ENCODE measurements at regions not wholly inside any gene's neighbourhood (a gene's known extent, or its start where the extent isn't known, plus 50 kb on each side); places are given as distances from the start of the nearest gene placed in this dataset.

GRCh38 chrX:121307449-121307848, 260.0 kb downstream of the GLUD2 start:
- no peaks in the 10 kb centered on the region for H3K27me3 ChIP-seq (replicated peaks; ENCODE audit: insufficient read depth)
- no peak overlapping the region for H3K27ac ChIP-seq
- intact Hi-C loops (cut with DNase I), result no loop called here
- H3K36me3 ChIP-seq, result no peaks in the 10 kb centered on the region
- 53% methylated on average over 3 of the region's 3 CpGs for WGBS
- no peak for TF ChIP-seq POLR2A (IDR thresholded peaks at IDR 0.05)
- TF ChIP-seq POLR2AphosphoS5 (IDR thresholded peaks at IDR 0.05), result no peak
- no peak for TF ChIP-seq CTCF (IDR thresholded peaks at IDR 0.05)
- H3K4me3 ChIP-seq, result no peak overlapping the region
- no peak for DNase-seq (ENCODE audit: low spot score)
- H3K9me3 ChIP-seq, result no peaks in the 10 kb centered on the region
- H3K4me1 ChIP-seq (replicated peaks), result no peaks in the 10 kb centered on the region

DNA sequence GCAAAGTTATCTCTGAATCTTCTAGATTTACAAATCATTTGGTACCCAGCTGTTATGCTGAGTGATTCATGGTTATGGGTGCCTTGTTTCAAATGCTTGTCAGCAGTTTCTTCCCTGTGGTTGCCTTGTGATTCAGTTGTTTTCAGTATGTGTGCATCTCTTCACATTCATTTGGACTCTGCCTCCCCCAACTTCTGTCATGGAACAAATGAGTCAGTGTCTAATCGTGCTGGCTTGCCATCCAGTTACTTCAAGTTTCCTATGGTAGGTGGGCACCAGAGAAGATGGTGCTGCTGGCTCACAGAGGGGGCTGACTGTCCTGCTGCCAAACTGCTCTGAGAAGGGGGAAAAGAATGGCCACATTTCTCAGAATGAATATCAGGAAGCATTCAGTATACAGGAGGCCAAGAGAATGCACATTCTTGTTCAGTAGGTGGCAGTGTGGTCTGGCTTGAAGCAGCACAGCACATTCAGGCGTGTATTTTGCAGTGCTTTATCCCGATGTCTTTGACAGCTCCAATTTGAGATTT, 260.9 kb downstream of the GLUD2 start:
- H3K4me3 ChIP-seq, result no peak overlapping the region
- DNase-seq (ENCODE audit: low spot score), result no peak
- H3K27me3 ChIP-seq (replicated peaks; ENCODE audit: insufficient read depth), result no peaks in the 10 kb centered on the region
- H3K27ac ChIP-seq, result no peak overlapping the region
- TF ChIP-seq CTCF (IDR thresholded peaks at IDR 0.05) (no peak), POLR2A (IDR thresholded peaks at IDR 0.05) (no peak), POLR2AphosphoS5 (IDR thresholded peaks at IDR 0.05) (no peak)
- no peaks in the 10 kb centered on the region for H3K4me1 ChIP-seq (replicated peaks)
- no peaks in the 10 kb centered on the region for H3K9me3 ChIP-seq
- intact Hi-C loops (cut with DNase I), result no loop called here
- WGBS, result 24% methylated on average over 3 of the region's 3 CpGs
- H3K36me3 ChIP-seq, result no peaks in the 10 kb centered on the region

DNA sequence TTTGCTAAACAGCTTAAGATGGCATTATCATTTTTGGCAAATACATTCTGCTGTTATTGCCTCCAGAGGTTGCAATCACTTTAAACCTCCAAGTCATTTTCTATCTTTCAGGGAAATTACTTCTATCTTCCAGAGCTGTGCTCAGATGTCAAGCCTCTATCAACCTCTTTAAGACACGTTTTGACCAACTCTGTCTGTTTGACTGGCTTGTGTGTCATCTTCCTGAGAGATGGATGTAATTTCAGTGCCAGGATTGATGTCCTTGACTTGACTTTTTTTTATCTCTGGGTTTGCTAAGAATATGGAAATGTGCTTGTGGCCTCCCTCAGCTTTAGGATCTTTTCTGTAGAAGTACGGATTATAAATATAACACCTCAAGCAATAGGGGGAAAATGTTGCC, 263.4 kb downstream of the GLUD2 start:
- no peaks in the 10 kb centered on the region for H3K36me3 ChIP-seq
- no peaks in the 10 kb centered on the region for H3K27me3 ChIP-seq (replicated peaks; ENCODE audit: insufficient read depth)
- DNase-seq (ENCODE audit: low spot score), result no peak
- intact Hi-C loops (cut with DNase I), result no loop called here
- no peaks in the 10 kb centered on the region for H3K9me3 ChIP-seq
- no peak overlapping the region for H3K27ac ChIP-seq
- 73% methylated on average over 2 of the region's 2 CpGs for WGBS
- TF ChIP-seq CTCF (IDR thresholded peaks at IDR 0.05) (no peak), POLR2A (IDR thresholded peaks at IDR 0.05) (no peak), POLR2AphosphoS5 (IDR thresholded peaks at IDR 0.05) (no peak)
- no peak overlapping the region for H3K4me3 ChIP-seq
- H3K4me1 ChIP-seq (replicated peaks), result no peaks in the 10 kb centered on the region

DNA sequence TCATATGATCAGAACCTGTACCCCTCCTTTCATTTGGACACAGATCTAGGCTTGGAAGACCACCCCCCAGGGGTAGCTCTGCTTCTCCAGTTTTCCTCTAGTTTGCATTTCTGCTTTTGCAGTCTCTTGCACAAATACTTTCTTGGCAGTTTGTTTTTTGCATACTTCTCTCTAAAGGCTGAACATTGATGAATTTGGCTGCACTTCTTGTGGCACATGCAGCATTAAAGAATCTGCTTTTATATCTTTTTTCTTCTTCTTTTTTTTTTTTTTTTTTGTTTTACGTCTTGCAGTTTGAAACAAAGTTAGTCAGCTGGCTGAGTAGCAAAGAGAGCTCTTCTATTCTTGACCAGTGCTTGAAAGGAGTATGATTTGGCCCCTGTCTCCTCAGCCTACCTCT, 273.0 kb downstream of the GLUD2 start:
- no peaks in the 10 kb centered on the region for H3K36me3 ChIP-seq
- no peak overlapping the region for H3K27ac ChIP-seq
- no peak for TF ChIP-seq POLR2A (IDR thresholded peaks at IDR 0.05)
- TF ChIP-seq CTCF (IDR thresholded peaks at IDR 0.05), result no peak
- no peak for TF ChIP-seq POLR2AphosphoS5 (IDR thresholded peaks at IDR 0.05)
- H3K9me3 ChIP-seq, result no peaks in the 10 kb centered on the region
- no peaks in the 10 kb centered on the region for H3K27me3 ChIP-seq (replicated peaks; ENCODE audit: insufficient read depth)
- no peaks in the 10 kb centered on the region for H3K4me1 ChIP-seq (replicated peaks)
- no peak for DNase-seq (ENCODE audit: low spot score)
- intact Hi-C loops (cut with DNase I), result no loop called here
- 54% methylated on average over 1 of the region's 1 CpG for WGBS
- no peak overlapping the region for H3K4me3 ChIP-seq

GRCh38 chrX:121322159-121322558, 274.7 kb downstream of the GLUD2 start:
- no peaks in the 10 kb centered on the region for H3K27me3 ChIP-seq (replicated peaks; ENCODE audit: insufficient read depth)
- TF ChIP-seq CTCF (IDR thresholded peaks at IDR 0.05) (no peak), POLR2AphosphoS5 (IDR thresholded peaks at IDR 0.05) (no peak), POLR2A (IDR thresholded peaks at IDR 0.05) (no peak)
- no peaks in the 10 kb centered on the region for H3K4me1 ChIP-seq (replicated peaks)
- intact Hi-C loops (cut with DNase I), result no loop called here
- H3K36me3 ChIP-seq, result no peaks in the 10 kb centered on the region
- no peaks in the 10 kb centered on the region for H3K9me3 ChIP-seq
- no peak overlapping the region for H3K4me3 ChIP-seq
- WGBS, result 75% methylated on average over 1 of the region's 1 CpG
- no peak for DNase-seq (ENCODE audit: low spot score)
- H3K27ac ChIP-seq, result no peak overlapping the region

Data from prostate gland (tissue), 2 donors.